GM23248 (cell line): ENCODE measurements at regions not wholly inside any gene's neighbourhood (a gene's known extent, or its start where the extent isn't known, plus 50 kb on each side); places are given as distances from the start of the nearest gene placed in this dataset.

Experiments
- DNase-seq: peaks from one replicate; pipeline ENCODE4 v3.0.0-alpha.2; 2015
- H2AFZ ChIP-seq: fragments of 200-600 bp; sonication (generic); 2 replicates; pipeline ENCODE4 v1.6.1; 2016; ENCODE audit warnings: antibody characterized with exemption
- H3F3A ChIP-seq: fragments of 200-600 bp; sonication (generic); 2 replicates; pipeline ENCODE4 v1.6.1; 2016; ENCODE audit warnings: mild to moderate bottlenecking, antibody characterized with exemption, mixed run types; ENCODE audit not compliant: insufficient read depth
- H3K27ac ChIP-seq: fragments of 200-600 bp; sonication (generic); 2 replicates; pipeline ENCODE4 v1.5.1; 2016; ENCODE audit warnings: mild to moderate bottlenecking
- H3K27me3 ChIP-seq: fragments of 200-600 bp; sonication (generic); replicated peaks from 2 replicates; pipeline ENCODE4 v1.6.1; 2016; ENCODE audit warnings: mild to moderate bottlenecking; ENCODE audit not compliant: insufficient read depth
- H3K36me3 ChIP-seq: fragments of 200-600 bp; sonication (generic); 2 replicates; pipeline ENCODE4 v1.6.1; 2016; ENCODE audit warnings: low read depth, mild to moderate bottlenecking
- H3K4me1 ChIP-seq: fragments of 200-600 bp; sonication (generic); 2 replicates; pipeline ENCODE4 v1.6.1; 2016; ENCODE audit warnings: mild to moderate bottlenecking; ENCODE audit not compliant: insufficient read depth
- H3K4me2 ChIP-seq: fragments of 200-600 bp; sonication (generic); one replicate; pipeline ENCODE4 v1.6.1; 2016; ENCODE audit warnings: mild to moderate bottlenecking; ENCODE audit not compliant: unreplicated experiment
- H3K4me3 ChIP-seq: fragments of 200-600 bp; sonication (generic); 2 replicates; pipeline ENCODE4 v1.5.1; 2016; ENCODE audit warnings: mild to moderate bottlenecking
- H3K79me2 ChIP-seq: fragments of 200-600 bp; sonication (generic); 2 replicates; pipeline ENCODE4 v1.6.1; 2016; ENCODE audit warnings: mild to moderate bottlenecking; ENCODE audit not compliant: insufficient read depth
- H3K9ac ChIP-seq: fragments of 200-600 bp; sonication (generic); 2 replicates; pipeline ENCODE4 v1.6.1; 2016; ENCODE audit warnings: mild to moderate bottlenecking
- H3K9me2 ChIP-seq: fragments of 200-600 bp; sonication (generic); 2 replicates; pipeline ENCODE4 v1.6.1; 2016; ENCODE audit warnings: mixed run types, mild to moderate bottlenecking, moderate library complexity; ENCODE audit not compliant: insufficient read depth
- H3K9me3 ChIP-seq: fragments of 200-600 bp; sonication (generic); one replicate; pipeline ENCODE4 v1.6.1; 2017; ENCODE audit warnings: low read depth
- H4K20me1 ChIP-seq: fragments of 200-600 bp; sonication (generic); 2 replicates; pipeline ENCODE4 v1.6.0; 2016; ENCODE audit not compliant: insufficient read depth
- EZH2 ChIP-seq: fragments of 200-600 bp; sonication (generic); IDR thresholded peaks from 2 replicates; pipeline ENCODE4 v1.6.1; 2018; ENCODE audit warnings: antibody characterized with exemption, mild to moderate bottlenecking; ENCODE audit not compliant: insufficient read depth, poor library complexity, severe bottlenecking
- EZH2phosphoT487 ChIP-seq: fragments of 200-600 bp; sonication (generic); IDR thresholded peaks from 2 replicates; pipeline ENCODE4 v1.6.1; 2018; ENCODE audit warnings: antibody characterized with exemption, moderate library complexity, mild to moderate bottlenecking, low read depth; ENCODE audit not compliant: insufficient read depth
- WGBS, 2 experiments: methylation state at CpG; one replicate each; pipeline ENCODE4 v1.1.6; 2015 to 2017; ENCODE audit warnings: low lambda C conversion rate in 2 of 2, low coverage in 1 of 2; ENCODE audit errors: missing lambda C conversion rate in 2 of 2; 5-methylcytosine and 5-hydroxymethylcytosine counted together
- in situ Hi-C: fragments of 300-500 bp; cut with MboI; formaldehyde crosslinking; loops from 2 replicates; pipeline ENCODE4 v1.15.0; 2020

GRCh38 chr6:76681781-76682180, 609.3 kb upstream of the IMPG1 start:
- H3K9me2 ChIP-seq: no peaks in the 10 kb centered on the region
- no peak for TF ChIP-seq EZH2
- no peak for TF ChIP-seq EZH2phosphoT487
- H3K27ac ChIP-seq: no peak overlapping the region
- H3K4me2 ChIP-seq: no peak overlapping the region
- no peaks in the 10 kb centered on the region for H4K20me1 ChIP-seq
- no peak overlapping the region for H3K4me3 ChIP-seq
- no peaks in the 10 kb centered on the region for H3K36me3 ChIP-seq
- peak; percentile 45 for DNase-seq
- H3K9ac ChIP-seq: no peak overlapping the region
- H3K27me3 ChIP-seq: no peaks in the 10 kb centered on the region
- peaks cover 7% of the 10 kb centered on the region; the same call in 1 of the 2 replicates for H3K4me1 ChIP-seq
- H3F3A ChIP-seq: no peaks in the 10 kb centered on the region
- no peaks in the 10 kb centered on the region for H3K9me3 ChIP-seq
- no peaks in the 10 kb centered on the region for H3K79me2 ChIP-seq
- no peak overlapping the region for H2AFZ ChIP-seq
- in situ Hi-C loops: no loop called here

- Histone ChIP-seq H3K4me1 (peaks cover 2% of the 10 kb centered on the region; the same call in 1 of the 2 replicates), H3F3A (no peaks in the 10 kb centered on the region), H3K27me3 (no peaks in the 10 kb centered on the region), H3K4me2 (no peak overlapping the region), H3K36me3 (no peaks in the 10 kb centered on the region), H3K9ac (no peak overlapping the region), H3K9me3 (no peaks in the 10 kb centered on the region), H3K79me2 (no peaks in the 10 kb centered on the region), H3K9me2 (no peaks in the 10 kb centered on the region), H4K20me1 (no peaks in the 10 kb centered on the region), H2AFZ (no peak overlapping the region), H3K4me3 (no peak overlapping the region), H3K27ac (no peak overlapping the region)
- TF ChIP-seq EZH2 (no peak), EZH2phosphoT487 (no peak)
- in situ Hi-C loops: no loop called here
- 19 to 34% methylated on average over 2 of the region's 2 CpGs for WGBS, 2 experiments
- no peak for DNase-seq
Observed at GRCh38 chr6:76677017-76677416, 604.6 kb upstream of the IMPG1 start.

- Histone ChIP-seq H3K9me2 (no peaks in the 10 kb centered on the region), H3K9me3 (no peaks in the 10 kb centered on the region), H2AFZ (no peak overlapping the region), H3K36me3 (no peaks in the 10 kb centered on the region), H3K27me3 (no peaks in the 10 kb centered on the region), H3F3A (no peaks in the 10 kb centered on the region), H3K79me2 (no peaks in the 10 kb centered on the region), H3K4me3 (no peak overlapping the region), H4K20me1 (no peaks in the 10 kb centered on the region), H3K4me1 (no peaks in the 10 kb centered on the region), H3K9ac (no peak overlapping the region), H3K4me2 (no peak overlapping the region), H3K27ac (no peak overlapping the region)
- no peak for TF ChIP-seq EZH2phosphoT487
- no peak for TF ChIP-seq EZH2
- DNase-seq: no peak
- WGBS, 2 experiments: 14 to 18% methylated on average over 4 of the region's 4 CpGs
- in situ Hi-C loops: no loop called here
Observed at GRCh38 chr6:76671751-76672150, 599.3 kb upstream of the IMPG1 start.

- no peak overlapping the region for H3K27ac ChIP-seq
- WGBS, 2 experiments: 22 to 23% methylated on average over 1 of the region's 1 CpG
Observed at GRCh38 chr6:76644231-76644630, 571.8 kb upstream of the IMPG1 start.

GRCh38 chr6:76639941-76640340, 567.5 kb upstream of the IMPG1 start:
- Histone ChIP-seq H3F3A (no peaks in the 10 kb centered on the region), H3K4me3 (no peak overlapping the region), H3K9ac (no peak overlapping the region), H3K4me1 (no peaks in the 10 kb centered on the region), H3K27me3 (no peaks in the 10 kb centered on the region), H2AFZ (no peak overlapping the region), H3K9me2 (no peaks in the 10 kb centered on the region), H3K36me3 (no peaks in the 10 kb centered on the region), H3K9me3 (no peaks in the 10 kb centered on the region), H4K20me1 (no peaks in the 10 kb centered on the region), H3K4me2 (no peak overlapping the region), H3K79me2 (no peaks in the 10 kb centered on the region), H3K27ac (no peak overlapping the region)
- TF ChIP-seq EZH2phosphoT487: no peak
- TF ChIP-seq EZH2: no peak
- WGBS, 2 experiments: 14 to 19% methylated on average over 1 of the region's 1 CpG
- in situ Hi-C loops: no loop called here
- no peak for DNase-seq

More at GRCh38 chr6:76644231-76644630, 571.8 kb upstream of the IMPG1 start:
- no peaks in the 10 kb centered on the region for H3K27me3 ChIP-seq
- no peak overlapping the region for H2AFZ ChIP-seq
- no peaks in the 10 kb centered on the region for H3K9me2 ChIP-seq
- no peaks in the 10 kb centered on the region for H3K9me3 ChIP-seq
- no peaks in the 10 kb centered on the region for H3F3A ChIP-seq
- H3K4me1 ChIP-seq: no peaks in the 10 kb centered on the region
- no peak overlapping the region for H3K4me2 ChIP-seq
- H3K4me3 ChIP-seq: no peak overlapping the region
- H3K36me3 ChIP-seq: no peaks in the 10 kb centered on the region
- peak; percentile 7 for DNase-seq
- in situ Hi-C loops: no loop called here
- H3K9ac ChIP-seq: no peak overlapping the region
- no peaks in the 10 kb centered on the region for H4K20me1 ChIP-seq
- no peaks in the 10 kb centered on the region for H3K79me2 ChIP-seq
- no peak for TF ChIP-seq EZH2
- TF ChIP-seq EZH2phosphoT487: no peak
